WTC11 (cell line): ENCODE measurements at regions not wholly inside any gene's neighbourhood (a gene's known extent, or its start where the extent isn't known, plus 50 kb on each side); places are given as distances from the start of the nearest gene placed in this dataset.

Experiments used
- ATAC-seq: fragments of 200-7000 bp; cut with Tn5 transposase; 2 replicates; pipeline ENCODE4 v1.10.0; 2021; ENCODE audit warnings: mild to moderate bottlenecking, moderate library complexity
- CTCF ChIA-PET: fragments of 300-600 bp; sonication (Branson Sonifier 250); formaldehyde crosslinking; loops from one replicate; lab custom pipeline; 2021; ENCODE audit warnings: antibody characterized with exemption; lab: Charles Lee
- POLR2A ChIA-PET: fragments of 350-600 bp; sonication (Branson Sonifier 250); formaldehyde crosslinking; loops from one replicate; lab custom pipeline; 2021; ENCODE audit warnings: antibody characterized with exemption; lab: Charles Lee
- DNase-seq: peaks from one replicate; pipeline ENCODE4 v3.0.0; 2021; ENCODE audit warnings: low spot score
- H3K27ac Mint-ChIP-seq: 2 replicates; pipeline ENCODE4 v1.8.0; 2021; ENCODE audit warnings: mixed read lengths
- H3K27me3 Mint-ChIP-seq: 2 replicates; pipeline ENCODE4 v1.8.0; 2021; ENCODE audit warnings: low read depth, mild to moderate bottlenecking, moderate library complexity, mixed read lengths
- H3K36me3 Mint-ChIP-seq: 2 replicates; pipeline ENCODE4 v1.8.0; 2021; ENCODE audit warnings: mixed read lengths
- H3K4me1 Mint-ChIP-seq: 2 replicates; pipeline ENCODE4 v1.8.0; 2022; ENCODE audit warnings: mixed read lengths
- H3K4me3 Mint-ChIP-seq: 2 replicates; pipeline ENCODE4 v1.8.0; 2021; ENCODE audit warnings: mild to moderate bottlenecking, moderate library complexity, mixed read lengths
- H3K9me3 Mint-ChIP-seq: 2 replicates; pipeline ENCODE4 v1.8.0; 2021; ENCODE audit warnings: mixed read lengths
- ATF1 ChIP-seq: sonication (generic); formaldehyde crosslinking; IDR thresholded peaks from 2 replicates; pipeline ENCODE4 v1.8.1; 2023; ENCODE audit warnings: mild to moderate bottlenecking, moderate library complexity, missing genetic modification reagents
- CREB1 ChIP-seq: sonication (generic); formaldehyde crosslinking; IDR thresholded peaks from 2 replicates; pipeline ENCODE4 v1.8.0; 2023; ENCODE audit warnings: mild to moderate bottlenecking, missing genetic modification reagents
- EMX1 ChIP-seq: fragments of 250-450 bp; sonication (Bioruptor Pico); IDR thresholded peaks from 2 replicates; pipeline ENCODE4 v1.8.0; 2021; ENCODE audit warnings: mild to moderate bottlenecking
- ESRRA ChIP-seq: sonication (generic); formaldehyde crosslinking; IDR thresholded peaks from 2 replicates; pipeline ENCODE4 v1.8.1; 2022; ENCODE audit warnings: mild to moderate bottlenecking, missing genetic modification reagents, borderline replicate concordance
- ETV6 ChIP-seq: sonication (generic); formaldehyde crosslinking; IDR thresholded peaks from 2 replicates; pipeline ENCODE4 v1.8.1; 2022; ENCODE audit warnings: mild to moderate bottlenecking, missing genetic modification reagents
- FOXK1 ChIP-seq: sonication (generic); formaldehyde crosslinking; IDR thresholded peaks from 2 replicates; pipeline ENCODE4 v1.8.0; 2022; ENCODE audit warnings: mild to moderate bottlenecking, moderate library complexity, missing genetic modification reagents
- GRHL2 ChIP-seq: fragments of 250-450 bp; sonication (Bioruptor Pico); IDR thresholded peaks from 2 replicates; pipeline ENCODE4 v1.8.0; 2022; ENCODE audit warnings: mild to moderate bottlenecking, moderate library complexity; ENCODE audit not compliant: insufficient replicate concordance, severe bottlenecking
- IRF2 ChIP-seq: sonication (generic); formaldehyde crosslinking; IDR thresholded peaks from 2 replicates; pipeline ENCODE4 v1.8.0; 2022; ENCODE audit warnings: low read depth, missing genetic modification reagents, borderline replicate concordance
- KAT7 ChIP-seq: sonication (generic); formaldehyde crosslinking; IDR thresholded peaks from 2 replicates; pipeline ENCODE4 v1.8.1; 2023; ENCODE audit warnings: missing genetic modification reagents, mild to moderate bottlenecking, borderline replicate concordance
- MXD4 ChIP-seq: fragments of 250-450 bp; sonication (Bioruptor Pico); IDR thresholded peaks from 2 replicates; pipeline ENCODE4 v1.8.0; 2021; ENCODE audit warnings: mild to moderate bottlenecking, moderate library complexity, borderline replicate concordance
- NFE2L1 ChIP-seq: sonication (generic); formaldehyde crosslinking; IDR thresholded peaks from 2 replicates; pipeline ENCODE4 v1.8.1; 2023; ENCODE audit warnings: missing genetic modification reagents
- OVOL2 ChIP-seq: fragments of 250-450 bp; sonication (Bioruptor Pico); IDR thresholded peaks from 2 replicates; pipeline ENCODE4 v1.9.0; 2021; ENCODE audit warnings: mild to moderate bottlenecking, borderline replicate concordance
- RORB ChIP-seq: fragments of 250-450 bp; sonication (Bioruptor Pico); IDR thresholded peaks from 2 replicates; pipeline ENCODE4 v1.9.0; 2021; ENCODE audit warnings: mild to moderate bottlenecking
- ZBTB21 ChIP-seq: sonication (generic); formaldehyde crosslinking; IDR thresholded peaks from 2 replicates; pipeline ENCODE4 v1.8.1; 2023; ENCODE audit warnings: mild to moderate bottlenecking, missing genetic modification reagents, borderline replicate concordance
- ZNF138 ChIP-seq: sonication (generic); formaldehyde crosslinking; conservative IDR thresholded peaks from 2 replicates; pipeline ENCODE4 v1.8.1; 2022; ENCODE audit warnings: mild to moderate bottlenecking, moderate library complexity, missing genetic modification reagents
- ZNF219 ChIP-seq: sonication (generic); formaldehyde crosslinking; IDR thresholded peaks from 2 replicates; pipeline ENCODE4 v1.8.0; 2023; ENCODE audit warnings: missing genetic modification reagents, mild to moderate bottlenecking, borderline replicate concordance
- ZNF416 ChIP-seq: fragments of 250-450 bp; sonication (Bioruptor Pico); IDR thresholded peaks from 2 replicates; pipeline ENCODE4 v1.9.0; 2021; ENCODE audit warnings: mild to moderate bottlenecking, inconsistent platforms
- TF ChIP-seq, protein P1 (sequence below): sonication (generic); formaldehyde crosslinking; IDR thresholded peaks from 2 replicates; pipeline ENCODE4 v1.8.0; 2023; ENCODE audit warnings: missing genetic modification reagents, mild to moderate bottlenecking, borderline replicate concordance
- TF ChIP-seq, protein P2 (sequence below): sonication (generic); formaldehyde crosslinking; IDR thresholded peaks from 2 replicates; pipeline ENCODE4 v1.8.1; 2022; ENCODE audit warnings: missing genetic modification reagents, borderline replicate concordance
- TF ChIP-seq, protein P3 (sequence below): sonication (generic); formaldehyde crosslinking; IDR thresholded peaks from 2 replicates; pipeline ENCODE4 v1.8.1; 2023; ENCODE audit warnings: mild to moderate bottlenecking, missing genetic modification reagents, moderate library complexity
- TF ChIP-seq, protein P4 (sequence below): sonication (generic); formaldehyde crosslinking; IDR thresholded peaks from 2 replicates; pipeline ENCODE4 v1.8.1; 2022; ENCODE audit warnings: mild to moderate bottlenecking, moderate library complexity, missing genetic modification reagents
- TF ChIP-seq, protein P5 (sequence below): fragments of 250-450 bp; sonication (Bioruptor Pico); IDR thresholded peaks from 2 replicates; pipeline ENCODE4 v2.1.2; 2022; ENCODE audit warnings: mild to moderate bottlenecking, moderate library complexity
- TF ChIP-seq, protein P6 (sequence below): fragments of 250-450 bp; sonication (Bioruptor Pico); IDR thresholded peaks from 2 replicates; pipeline ENCODE4 v1.9.0; 2021; ENCODE audit warnings: mild to moderate bottlenecking

DNA sequence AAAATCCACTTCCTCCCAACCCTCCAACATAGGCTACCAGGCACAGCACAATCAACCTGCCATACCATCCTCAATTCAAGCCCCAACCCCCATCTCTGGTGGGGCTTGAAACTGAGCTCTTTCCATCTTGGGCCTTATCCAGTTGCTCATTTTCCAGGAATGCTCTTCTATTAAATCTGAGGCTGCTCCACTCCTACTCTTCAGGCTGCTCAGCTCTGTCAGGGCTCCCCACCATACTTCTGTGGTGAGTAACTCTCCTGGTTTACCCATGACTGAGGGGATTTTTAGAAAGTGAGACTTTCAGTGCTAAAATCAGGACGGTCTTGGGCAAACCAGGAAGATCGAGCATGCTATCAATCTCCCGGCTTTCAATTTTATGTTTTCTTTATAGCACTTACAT is 512.8 kb downstream of the LMO7 start (continued):
- TF ChIP-seq, protein P1, sequence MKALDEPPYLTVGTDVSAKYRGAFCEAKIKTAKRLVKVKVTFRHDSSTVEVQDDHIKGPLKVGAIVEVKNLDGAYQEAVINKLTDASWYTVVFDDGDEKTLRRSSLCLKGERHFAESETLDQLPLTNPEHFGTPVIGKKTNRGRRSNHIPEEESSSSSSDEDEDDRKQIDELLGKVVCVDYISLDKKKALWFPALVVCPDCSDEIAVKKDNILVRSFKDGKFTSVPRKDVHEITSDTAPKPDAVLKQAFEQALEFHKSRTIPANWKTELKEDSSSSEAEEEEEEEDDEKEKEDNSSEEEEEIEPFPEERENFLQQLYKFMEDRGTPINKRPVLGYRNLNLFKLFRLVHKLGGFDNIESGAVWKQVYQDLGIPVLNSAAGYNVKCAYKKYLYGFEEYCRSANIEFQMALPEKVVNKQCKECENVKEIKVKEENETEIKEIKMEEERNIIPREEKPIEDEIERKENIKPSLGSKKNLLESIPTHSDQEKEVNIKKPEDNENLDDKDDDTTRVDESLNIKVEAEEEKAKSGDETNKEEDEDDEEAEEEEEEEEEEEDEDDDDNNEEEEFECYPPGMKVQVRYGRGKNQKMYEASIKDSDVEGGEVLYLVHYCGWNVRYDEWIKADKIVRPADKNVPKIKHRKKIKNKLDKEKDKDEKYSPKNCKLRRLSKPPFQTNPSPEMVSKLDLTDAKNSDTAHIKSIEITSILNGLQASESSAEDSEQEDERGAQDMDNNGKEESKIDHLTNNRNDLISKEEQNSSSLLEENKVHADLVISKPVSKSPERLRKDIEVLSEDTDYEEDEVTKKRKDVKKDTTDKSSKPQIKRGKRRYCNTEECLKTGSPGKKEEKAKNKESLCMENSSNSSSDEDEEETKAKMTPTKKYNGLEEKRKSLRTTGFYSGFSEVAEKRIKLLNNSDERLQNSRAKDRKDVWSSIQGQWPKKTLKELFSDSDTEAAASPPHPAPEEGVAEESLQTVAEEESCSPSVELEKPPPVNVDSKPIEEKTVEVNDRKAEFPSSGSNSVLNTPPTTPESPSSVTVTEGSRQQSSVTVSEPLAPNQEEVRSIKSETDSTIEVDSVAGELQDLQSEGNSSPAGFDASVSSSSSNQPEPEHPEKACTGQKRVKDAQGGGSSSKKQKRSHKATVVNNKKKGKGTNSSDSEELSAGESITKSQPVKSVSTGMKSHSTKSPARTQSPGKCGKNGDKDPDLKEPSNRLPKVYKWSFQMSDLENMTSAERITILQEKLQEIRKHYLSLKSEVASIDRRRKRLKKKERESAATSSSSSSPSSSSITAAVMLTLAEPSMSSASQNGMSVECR (CRISPR knock-in tag) = no peak
- no peak for TF ChIP-seq CREB1 (CRISPR knock-in tag)
- no peak for TF ChIP-seq ZNF219
- TF ChIP-seq ZNF138 (CRISPR knock-in tag) = no peak
- TF ChIP-seq, protein P2, sequence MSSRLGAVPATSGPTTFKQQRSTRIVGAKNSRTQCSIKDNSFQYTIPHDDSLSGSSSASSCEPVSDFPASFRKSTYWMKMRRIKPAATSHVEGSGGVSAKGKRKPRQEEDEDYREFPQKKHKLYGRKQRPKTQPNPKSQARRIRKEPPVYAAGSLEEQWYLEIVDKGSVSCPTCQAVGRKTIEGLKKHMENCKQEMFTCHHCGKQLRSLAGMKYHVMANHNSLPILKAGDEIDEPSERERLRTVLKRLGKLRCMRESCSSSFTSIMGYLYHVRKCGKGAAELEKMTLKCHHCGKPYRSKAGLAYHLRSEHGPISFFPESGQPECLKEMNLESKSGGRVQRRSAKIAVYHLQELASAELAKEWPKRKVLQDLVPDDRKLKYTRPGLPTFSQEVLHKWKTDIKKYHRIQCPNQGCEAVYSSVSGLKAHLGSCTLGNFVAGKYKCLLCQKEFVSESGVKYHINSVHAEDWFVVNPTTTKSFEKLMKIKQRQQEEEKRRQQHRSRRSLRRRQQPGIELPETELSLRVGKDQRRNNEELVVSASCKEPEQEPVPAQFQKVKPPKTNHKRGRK = no peak
- TF ChIP-seq KAT7 (CRISPR knock-in tag) = no peak
- no peak for TF ChIP-seq ATF1 (CRISPR knock-in tag)

DNA sequence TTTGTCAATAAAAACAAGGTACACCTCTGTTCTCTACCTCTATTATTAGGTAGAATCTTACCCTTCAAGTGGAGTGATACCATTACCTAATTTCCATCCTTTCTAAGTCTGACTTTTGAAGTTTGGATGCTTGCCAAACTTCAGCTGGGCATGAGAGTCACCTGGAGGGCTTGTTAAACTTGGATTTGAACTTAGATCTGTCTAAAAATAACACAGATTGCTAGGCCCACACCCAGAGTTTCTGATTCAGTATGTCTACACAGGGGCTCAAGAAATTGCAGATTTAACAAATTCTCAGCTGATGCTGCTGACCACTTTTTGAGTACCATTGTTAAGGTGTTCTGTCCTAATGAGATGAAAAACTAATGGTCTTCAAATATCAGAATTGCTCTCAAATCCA is 512.2 kb downstream of the LMO7 start:
- H3K27ac Mint-ChIP-seq = no peak overlapping the region
- CTCF ChIA-PET = no interaction called here
- DNase-seq = no peak
- TF ChIP-seq MXD4 = no peak
- no peak for TF ChIP-seq ATF1 (CRISPR knock-in tag)
- TF ChIP-seq, protein P3, sequence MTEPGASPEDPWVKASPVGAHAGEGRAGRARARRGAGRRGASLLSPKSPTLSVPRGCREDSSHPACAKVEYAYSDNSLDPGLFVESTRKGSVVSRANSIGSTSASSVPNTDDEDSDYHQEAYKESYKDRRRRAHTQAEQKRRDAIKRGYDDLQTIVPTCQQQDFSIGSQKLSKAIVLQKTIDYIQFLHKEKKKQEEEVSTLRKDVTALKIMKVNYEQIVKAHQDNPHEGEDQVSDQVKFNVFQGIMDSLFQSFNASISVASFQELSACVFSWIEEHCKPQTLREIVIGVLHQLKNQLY (CRISPR knock-in tag) = no peak
- TF ChIP-seq FOXK1 (CRISPR knock-in tag) = no peak
- no peak for TF ChIP-seq GRHL2 (CRISPR knock-in tag)
- TF ChIP-seq EMX1 (CRISPR knock-in tag) = no peak
- TF ChIP-seq NFE2L1 (CRISPR knock-in tag) = no peak
- TF ChIP-seq ETV6 (CRISPR knock-in tag) = no peak
- no peak for TF ChIP-seq OVOL2 (CRISPR knock-in tag)
- POLR2A ChIA-PET = no interaction called here
- no peaks in the 10 kb centered on the region for H3K9me3 Mint-ChIP-seq
- no peaks in the 10 kb centered on the region for H3K36me3 Mint-ChIP-seq
- no peak overlapping the region for H3K4me3 Mint-ChIP-seq
- H3K4me1 Mint-ChIP-seq = no peaks in the 10 kb centered on the region
- ATAC-seq = no peak
- no peaks in the 10 kb centered on the region for H3K27me3 Mint-ChIP-seq

DNA sequence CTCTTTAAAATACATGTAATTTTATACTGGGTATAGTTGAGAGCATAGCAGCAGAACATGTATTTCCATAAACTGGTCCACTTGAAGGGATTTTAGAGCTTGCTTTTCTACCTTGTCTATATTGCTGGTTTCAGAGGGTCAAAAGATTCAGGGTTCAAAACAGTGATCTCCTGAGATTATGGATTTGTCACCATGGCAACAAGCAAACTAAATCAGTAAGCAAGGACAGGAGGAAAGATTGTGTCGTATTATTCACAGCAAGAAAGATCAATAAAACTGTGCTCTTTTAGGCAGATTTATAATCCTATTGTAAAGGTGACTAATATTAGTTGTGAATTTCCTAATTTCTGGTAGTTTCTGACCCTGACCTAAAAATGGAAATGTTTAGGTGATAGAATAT is 496.4 kb downstream of the LMO7 start:
- Mint-ChIP-seq H3K9me3 (peaks cover 3% of the 10 kb centered on the region; the same call in 1 of the 2 replicates), H3K36me3 (no peaks in the 10 kb centered on the region), H3K27ac (no peak overlapping the region), H3K27me3 (no peaks in the 10 kb centered on the region), H3K4me1 (no peaks in the 10 kb centered on the region), H3K4me3 (no peak overlapping the region)
- POLR2A ChIA-PET = no interaction called here
- ATAC-seq (no peak), DNase-seq (no peak)
- CTCF ChIA-PET = no interaction called here
- TF ChIP-seq RORB (CRISPR knock-in tag) (no peak), ZBTB21 (CRISPR knock-in tag) (no peak), IRF2 (CRISPR knock-in tag) (no peak), ESRRA (no peak), ZNF416 (no peak)
- TF ChIP-seq, protein P4, sequence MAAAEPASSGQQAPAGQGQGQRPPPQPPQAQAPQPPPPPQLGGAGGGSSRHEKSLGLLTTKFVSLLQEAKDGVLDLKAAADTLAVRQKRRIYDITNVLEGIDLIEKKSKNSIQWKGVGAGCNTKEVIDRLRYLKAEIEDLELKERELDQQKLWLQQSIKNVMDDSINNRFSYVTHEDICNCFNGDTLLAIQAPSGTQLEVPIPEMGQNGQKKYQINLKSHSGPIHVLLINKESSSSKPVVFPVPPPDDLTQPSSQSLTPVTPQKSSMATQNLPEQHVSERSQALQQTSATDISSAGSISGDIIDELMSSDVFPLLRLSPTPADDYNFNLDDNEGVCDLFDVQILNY (CRISPR knock-in tag) = no peak
- TF ChIP-seq, protein P5, sequence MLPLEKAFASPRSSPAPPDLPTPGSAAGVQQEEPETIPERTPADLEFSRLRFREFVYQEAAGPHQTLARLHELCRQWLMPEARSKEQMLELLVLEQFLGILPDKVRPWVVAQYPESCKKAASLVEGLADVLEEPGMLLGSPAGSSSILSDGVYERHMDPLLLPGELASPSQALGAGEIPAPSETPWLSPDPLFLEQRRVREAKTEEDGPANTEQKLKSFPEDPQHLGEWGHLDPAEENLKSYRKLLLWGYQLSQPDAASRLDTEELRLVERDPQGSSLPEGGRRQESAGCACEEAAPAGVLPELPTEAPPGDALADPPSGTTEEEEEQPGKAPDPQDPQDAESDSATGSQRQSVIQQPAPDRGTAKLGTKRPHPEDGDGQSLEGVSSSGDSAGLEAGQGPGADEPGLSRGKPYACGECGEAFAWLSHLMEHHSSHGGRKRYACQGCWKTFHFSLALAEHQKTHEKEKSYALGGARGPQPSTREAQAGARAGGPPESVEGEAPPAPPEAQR (CRISPR knock-in tag) = no peak
- TF ChIP-seq, protein P6, sequence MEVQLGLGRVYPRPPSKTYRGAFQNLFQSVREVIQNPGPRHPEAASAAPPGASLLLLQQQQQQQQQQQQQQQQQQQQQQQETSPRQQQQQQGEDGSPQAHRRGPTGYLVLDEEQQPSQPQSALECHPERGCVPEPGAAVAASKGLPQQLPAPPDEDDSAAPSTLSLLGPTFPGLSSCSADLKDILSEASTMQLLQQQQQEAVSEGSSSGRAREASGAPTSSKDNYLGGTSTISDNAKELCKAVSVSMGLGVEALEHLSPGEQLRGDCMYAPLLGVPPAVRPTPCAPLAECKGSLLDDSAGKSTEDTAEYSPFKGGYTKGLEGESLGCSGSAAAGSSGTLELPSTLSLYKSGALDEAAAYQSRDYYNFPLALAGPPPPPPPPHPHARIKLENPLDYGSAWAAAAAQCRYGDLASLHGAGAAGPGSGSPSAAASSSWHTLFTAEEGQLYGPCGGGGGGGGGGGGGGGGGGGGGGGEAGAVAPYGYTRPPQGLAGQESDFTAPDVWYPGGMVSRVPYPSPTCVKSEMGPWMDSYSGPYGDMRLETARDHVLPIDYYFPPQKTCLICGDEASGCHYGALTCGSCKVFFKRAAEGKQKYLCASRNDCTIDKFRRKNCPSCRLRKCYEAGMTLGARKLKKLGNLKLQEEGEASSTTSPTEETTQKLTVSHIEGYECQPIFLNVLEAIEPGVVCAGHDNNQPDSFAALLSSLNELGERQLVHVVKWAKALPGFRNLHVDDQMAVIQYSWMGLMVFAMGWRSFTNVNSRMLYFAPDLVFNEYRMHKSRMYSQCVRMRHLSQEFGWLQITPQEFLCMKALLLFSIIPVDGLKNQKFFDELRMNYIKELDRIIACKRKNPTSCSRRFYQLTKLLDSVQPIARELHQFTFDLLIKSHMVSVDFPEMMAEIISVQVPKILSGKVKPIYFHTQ = no peak
